Skeletal muscle satellite cell (primary cell): ENCODE measurements at regions not wholly inside any gene's neighbourhood (a gene's known extent, or its start where the extent isn't known, plus 50 kb on each side); places are given as distances from the start of the nearest gene placed in this dataset.

ENCODE experiments used
- H3K27me3 ChIP-seq: 2 replicates; pipeline ENCODE4 v1.7.0; 2013; ENCODE audit warnings: low read length; ENCODE audit not compliant: control insufficient read depth, insufficient read depth
- H3K36me3 ChIP-seq: 2 replicates; pipeline ENCODE4 v1.7.0; 2013; ENCODE audit warnings: mild to moderate bottlenecking, control low read depth, low read length; ENCODE audit not compliant: insufficient read depth
- H3K4me1 ChIP-seq: 2 replicates; pipeline ENCODE4 v1.7.0; 2013; ENCODE audit warnings: low read length; ENCODE audit not compliant: control insufficient read depth, insufficient read depth
- H3K4me2 ChIP-seq: 2 replicates; pipeline ENCODE4 v1.7.0; 2013; ENCODE audit warnings: mild to moderate bottlenecking, low read length
- H3K4me3 ChIP-seq: 2 replicates; pipeline ENCODE4 v1.7.0; 2013; ENCODE audit warnings: low read length
- H3K9ac ChIP-seq: 2 replicates; pipeline ENCODE4 v1.7.0; 2013; ENCODE audit warnings: mild to moderate bottlenecking, low read depth, low read length, moderate library complexity
- H3K9me3 ChIP-seq: replicated peaks from 2 replicates; pipeline ENCODE4 v1.7.0; 2013; ENCODE audit warnings: mild to moderate bottlenecking, control low read depth, low read length

DNA sequence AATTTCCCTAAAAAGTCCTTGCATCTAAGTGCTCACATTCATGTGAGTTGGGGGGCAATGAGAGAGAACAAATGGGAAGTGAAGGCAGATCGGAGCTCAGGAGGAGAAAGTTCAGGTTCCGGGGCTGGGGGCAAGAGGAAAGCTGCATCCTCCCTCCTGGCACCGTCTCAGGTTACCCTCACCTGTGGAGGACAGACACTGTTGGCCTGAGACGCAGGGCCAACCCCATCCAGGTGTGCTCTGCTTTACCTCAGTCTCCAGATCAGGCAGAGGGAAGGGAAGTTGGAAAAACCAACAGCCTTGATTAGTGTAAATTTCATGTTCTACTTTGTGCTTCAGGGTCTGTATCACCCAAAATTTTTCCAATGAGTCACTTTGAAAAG, 146.9 kb downstream of the TRIM29 start:
- H3K36me3 ChIP-seq: no peaks in the 10 kb centered on the region
- H3K27me3 ChIP-seq: peaks cover 26% of the 10 kb centered on the region
- no peak overlapping the region for H3K4me2 ChIP-seq
- H3K4me1 ChIP-seq: no peaks in the 10 kb centered on the region
- no peaks in the 10 kb centered on the region for H3K9me3 ChIP-seq
- no peak overlapping the region for H3K9ac ChIP-seq
- H3K4me3 ChIP-seq: no peak overlapping the region

DNA sequence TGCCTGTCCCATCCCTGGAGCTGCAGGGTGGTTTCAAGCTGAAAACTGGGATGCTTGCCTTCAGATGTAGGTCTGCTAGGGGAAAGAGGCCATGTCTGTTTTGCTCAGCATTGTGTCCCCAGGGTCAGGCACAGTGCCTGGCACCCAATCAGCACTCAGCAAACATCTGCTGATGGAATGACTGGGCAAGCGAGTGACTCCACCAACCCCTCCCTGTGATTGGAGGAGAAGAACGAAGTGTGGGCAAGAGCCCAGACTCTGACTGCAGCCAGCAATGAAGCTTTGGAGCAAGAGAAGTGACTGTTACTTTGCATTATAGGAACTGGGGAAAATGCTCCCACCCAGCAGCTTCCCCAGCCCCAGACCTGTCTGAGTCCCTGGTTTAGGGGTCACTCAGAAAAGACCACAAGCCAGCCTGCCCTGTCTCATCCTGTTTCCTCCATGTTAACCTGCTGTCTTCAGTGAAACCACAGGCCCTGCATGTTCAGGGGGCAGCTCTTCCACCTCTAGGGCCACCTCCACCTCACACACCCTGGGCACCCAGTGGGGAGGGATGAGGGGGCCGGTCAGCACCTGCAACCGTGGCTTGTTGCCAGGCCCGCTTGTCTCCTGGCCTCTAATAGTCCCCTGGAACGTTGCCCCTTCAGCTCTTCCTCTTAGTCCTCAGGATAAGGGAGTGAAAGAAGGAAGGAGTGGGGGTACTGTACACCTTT, 147.4 kb downstream of the TRIM29 start:
- H3K36me3 ChIP-seq: no peaks in the 10 kb centered on the region
- H3K4me2 ChIP-seq: no peak overlapping the region
- H3K27me3 ChIP-seq: peaks cover 29% of the 10 kb centered on the region
- H3K9ac ChIP-seq: no peak overlapping the region
- no peak overlapping the region for H3K4me3 ChIP-seq
- H3K9me3 ChIP-seq: no peaks in the 10 kb centered on the region
- H3K4me1 ChIP-seq: no peaks in the 10 kb centered on the region

DNA sequence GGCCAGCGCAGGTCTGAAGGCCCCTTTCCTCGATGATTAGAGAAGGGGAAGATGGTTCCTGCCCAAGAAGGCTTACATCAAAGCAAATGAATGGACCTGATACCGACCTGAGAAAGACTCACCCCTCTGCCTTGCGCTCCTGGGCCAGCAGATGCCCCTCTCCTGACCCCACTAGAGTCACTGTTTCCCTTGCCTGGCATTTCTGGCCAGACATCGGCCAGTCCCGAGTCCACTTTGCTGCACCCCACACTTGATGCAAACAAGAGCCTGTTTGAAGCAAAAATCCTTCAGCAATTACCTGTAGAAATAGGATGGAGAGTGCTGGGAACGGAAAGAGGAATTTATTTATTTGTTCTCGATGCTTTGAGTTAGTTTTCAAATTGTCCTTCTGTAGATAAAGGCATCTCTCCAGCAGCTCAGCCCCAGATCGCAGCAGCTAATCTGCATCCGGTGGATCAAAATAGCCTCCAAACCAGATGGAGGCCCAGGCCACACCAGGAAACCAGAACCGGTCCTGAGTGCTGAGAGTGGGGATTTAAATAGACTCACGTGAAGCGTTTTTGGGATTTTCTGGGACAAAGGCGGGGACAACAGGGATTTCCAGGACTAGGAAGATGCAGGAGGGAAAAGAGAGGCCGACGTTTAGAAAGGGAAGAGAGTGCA, 148.6 kb downstream of the TRIM29 start:
- Histone ChIP-seq H3K4me1 (no peaks in the 10 kb centered on the region), H3K27me3 (peaks cover 31% of the 10 kb centered on the region), H3K4me3 (no peak overlapping the region), H3K9me3 (no peaks in the 10 kb centered on the region), H3K4me2 (no peak overlapping the region), H3K9ac (no peak overlapping the region), H3K36me3 (no peaks in the 10 kb centered on the region)

DNA sequence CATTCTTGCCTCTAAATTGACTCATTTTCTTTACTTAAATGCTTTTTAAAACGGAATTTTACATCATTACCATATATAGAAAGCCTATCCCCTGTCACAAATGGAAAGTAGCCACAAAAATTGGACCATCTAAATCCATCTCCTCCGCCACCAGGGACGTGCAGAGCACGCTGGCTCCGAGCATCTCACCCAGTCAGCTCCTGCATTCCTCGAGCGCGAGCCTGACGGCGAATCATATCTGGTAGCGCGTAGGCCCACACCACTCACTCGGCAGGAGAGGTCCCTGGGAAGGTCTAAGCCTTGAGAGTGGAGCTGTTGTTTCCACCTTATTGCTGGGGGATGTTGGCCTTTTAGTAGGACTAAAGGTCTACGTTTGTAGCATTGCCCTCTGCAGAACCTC, 152.4 kb downstream of the TRIM29 start:
- Histone ChIP-seq H3K36me3 (no peaks in the 10 kb centered on the region), H3K4me2 (no peak overlapping the region), H3K4me3 (no peak overlapping the region), H3K4me1 (no peaks in the 10 kb centered on the region), H3K9ac (no peak overlapping the region), H3K9me3 (no peaks in the 10 kb centered on the region), H3K27me3 (peaks cover 36% of the 10 kb centered on the region)

DNA sequence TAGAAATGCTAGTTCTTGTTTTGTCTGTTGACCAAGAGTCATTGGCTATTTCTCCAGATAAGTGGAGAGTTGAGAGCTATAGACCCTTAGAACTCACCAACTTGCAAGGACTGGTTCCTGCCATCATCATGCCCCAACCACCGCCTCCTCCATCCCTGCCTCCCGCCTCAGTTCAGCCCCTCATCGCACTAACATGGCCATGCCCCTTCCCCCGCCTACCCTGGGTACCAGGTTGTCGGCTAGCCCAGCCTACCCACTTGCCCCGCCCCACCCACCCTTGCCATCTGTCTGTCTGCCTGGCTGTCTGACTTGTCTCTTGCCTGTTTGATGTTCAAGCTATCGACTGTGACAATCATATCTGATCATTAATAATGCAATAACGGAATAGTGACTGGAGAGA, 154.1 kb downstream of the TRIM29 start:
- Histone ChIP-seq H3K9ac (no peak overlapping the region), H3K9me3 (no peaks in the 10 kb centered on the region), H3K4me2 (no peak overlapping the region), H3K4me1 (no peaks in the 10 kb centered on the region), H3K27me3 (peaks cover 33% of the 10 kb centered on the region), H3K4me3 (no peak overlapping the region), H3K36me3 (no peaks in the 10 kb centered on the region)

DNA sequence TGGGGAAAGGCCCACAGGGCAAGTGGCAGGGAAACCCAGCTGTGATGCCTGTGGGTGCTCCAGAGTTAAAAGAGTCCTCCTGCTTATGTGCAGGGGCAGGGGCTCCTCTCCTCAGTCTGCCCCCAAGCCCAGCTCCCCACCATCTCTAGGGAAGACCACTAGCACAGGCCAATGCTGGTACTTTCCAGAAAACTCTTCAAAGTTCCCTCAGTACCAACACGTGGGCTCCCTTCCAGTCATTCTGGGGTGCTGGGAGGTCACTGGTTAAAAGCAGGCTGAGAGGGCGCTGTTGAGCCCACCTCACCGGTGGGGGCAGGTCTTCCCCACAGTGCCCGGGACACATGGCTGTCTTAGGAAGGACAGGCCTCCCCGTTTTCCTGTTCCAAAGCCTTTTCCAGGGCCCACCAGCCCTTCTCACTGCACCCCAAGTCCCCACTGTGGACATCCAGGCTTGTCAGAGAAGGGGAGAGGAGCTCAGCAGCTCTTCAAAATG, 154.6 kb downstream of the TRIM29 start:
- H3K36me3 ChIP-seq: no peaks in the 10 kb centered on the region
- H3K4me1 ChIP-seq: no peaks in the 10 kb centered on the region
- H3K4me2 ChIP-seq: no peak overlapping the region
- no peak overlapping the region for H3K4me3 ChIP-seq
- H3K9ac ChIP-seq: no peak overlapping the region
- peaks cover 29% of the 10 kb centered on the region for H3K27me3 ChIP-seq
- H3K9me3 ChIP-seq: no peaks in the 10 kb centered on the region

DNA sequence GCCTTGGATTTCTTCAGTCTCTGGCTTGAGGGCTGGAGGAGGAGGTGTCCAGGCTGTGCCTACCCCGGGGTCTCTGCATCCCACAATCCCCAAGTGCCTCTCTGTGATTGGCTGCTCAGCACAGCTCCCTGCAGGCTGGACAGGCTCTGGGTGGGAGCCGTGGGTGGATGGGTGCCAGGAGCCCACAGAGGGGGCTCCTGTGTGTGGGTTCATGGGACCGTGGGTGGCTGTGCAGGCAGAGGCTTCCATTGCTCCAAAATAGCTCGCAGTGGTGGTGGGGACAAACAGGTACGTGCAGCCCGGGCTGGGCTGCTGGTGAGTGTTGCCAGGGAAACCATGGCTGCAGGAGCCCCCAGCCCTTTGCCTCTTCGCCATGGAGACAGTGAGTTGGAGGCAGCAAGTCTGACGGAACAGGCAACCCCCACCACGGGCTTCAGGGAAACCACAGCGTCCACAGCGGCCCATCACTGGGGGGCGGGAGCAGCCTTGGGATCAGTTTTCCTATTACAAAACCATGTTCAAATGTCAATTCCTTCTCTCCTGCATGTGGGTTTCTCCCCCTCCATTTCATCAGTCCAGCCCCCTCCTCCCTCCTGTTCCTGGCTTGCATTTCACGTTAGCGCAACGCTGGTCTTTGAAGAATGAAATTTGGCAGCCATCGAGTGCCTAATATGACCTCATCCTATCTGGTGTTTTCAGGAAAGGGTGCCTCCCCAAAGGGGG, 155.2 kb downstream of the TRIM29 start:
- no peaks in the 10 kb centered on the region for H3K36me3 ChIP-seq
- no peak overlapping the region for H3K4me2 ChIP-seq
- H3K27me3 ChIP-seq: peaks cover 25% of the 10 kb centered on the region
- H3K4me3 ChIP-seq: no peak overlapping the region
- H3K9me3 ChIP-seq: no peaks in the 10 kb centered on the region
- no peaks in the 10 kb centered on the region for H3K4me1 ChIP-seq
- no peak overlapping the region for H3K9ac ChIP-seq

DNA sequence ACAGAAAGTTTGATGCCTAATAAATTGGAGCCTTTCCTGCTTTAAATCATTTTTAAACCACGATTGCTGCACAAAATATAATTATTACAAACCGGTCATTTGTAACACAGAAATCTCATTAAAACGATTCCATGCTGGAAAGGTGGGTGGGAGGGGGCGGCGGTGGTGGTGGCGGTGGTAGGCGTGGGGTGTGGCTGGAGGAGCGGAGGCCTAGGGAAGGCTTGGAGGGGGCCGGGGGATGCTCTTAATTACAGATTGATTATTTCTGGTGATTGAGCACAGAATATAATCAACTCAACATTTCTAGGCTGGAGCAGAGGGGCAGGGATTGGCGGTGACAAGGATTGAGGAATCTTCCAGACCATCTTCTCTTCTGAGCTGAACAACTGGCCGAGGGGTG, 157.5 kb downstream of the TRIM29 start:
- H3K36me3 ChIP-seq: no peaks in the 10 kb centered on the region
- H3K4me2 ChIP-seq: no peak overlapping the region
- no peak overlapping the region for H3K9ac ChIP-seq
- H3K9me3 ChIP-seq: no peaks in the 10 kb centered on the region
- no peak overlapping the region for H3K4me3 ChIP-seq
- H3K4me1 ChIP-seq: no peaks in the 10 kb centered on the region
- peaks cover 28% of the 10 kb centered on the region for H3K27me3 ChIP-seq

DNA sequence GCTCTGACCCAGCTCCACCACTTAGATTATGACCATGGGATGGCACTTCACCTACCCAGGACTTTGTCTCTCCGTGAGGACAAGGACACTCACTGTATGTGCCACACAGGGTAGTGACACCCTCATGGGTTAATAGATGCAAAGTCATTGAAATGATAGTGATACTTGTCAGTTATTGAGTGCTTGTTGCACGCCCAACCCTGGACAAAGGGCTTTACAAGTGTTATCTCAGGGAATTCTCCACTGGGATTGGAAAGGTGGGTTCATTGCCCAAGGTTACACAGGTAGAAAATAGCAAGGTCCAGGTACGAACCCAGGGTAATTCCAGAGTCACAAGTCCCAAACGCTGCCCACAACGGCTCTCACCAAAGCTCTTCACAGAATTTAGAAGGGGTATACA, 158.2 kb downstream of the TRIM29 start:
- Histone ChIP-seq H3K27me3 (peaks cover 29% of the 10 kb centered on the region), H3K9me3 (no peaks in the 10 kb centered on the region), H3K36me3 (no peaks in the 10 kb centered on the region), H3K4me1 (no peaks in the 10 kb centered on the region), H3K4me3 (no peak overlapping the region), H3K9ac (no peak overlapping the region), H3K4me2 (no peak overlapping the region)

DNA sequence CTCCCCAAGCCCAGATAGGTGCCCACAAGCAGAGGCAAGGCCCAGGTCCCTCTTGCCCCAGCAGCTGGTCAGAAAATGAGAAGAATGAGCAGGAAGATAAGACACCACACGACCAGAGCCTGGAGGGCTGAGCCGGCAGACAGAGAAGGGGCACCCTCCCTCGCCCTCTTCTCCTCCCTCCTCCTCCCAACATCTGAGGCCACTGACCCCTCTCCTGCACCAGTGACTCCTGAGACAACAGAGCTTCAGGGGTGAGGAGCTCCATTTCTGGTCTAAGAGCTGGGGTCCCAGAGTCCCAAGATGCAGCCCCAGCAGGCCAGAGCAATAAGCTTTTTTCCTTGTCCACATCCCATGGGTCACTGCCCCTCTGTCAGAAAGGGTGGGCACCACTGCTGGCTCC, 159.2 kb downstream of the TRIM29 start:
- Histone ChIP-seq H3K27me3 (peaks cover 28% of the 10 kb centered on the region), H3K4me1 (no peaks in the 10 kb centered on the region), H3K4me2 (no peak overlapping the region), H3K36me3 (no peaks in the 10 kb centered on the region), H3K9ac (no peak overlapping the region), H3K9me3 (no peaks in the 10 kb centered on the region), H3K4me3 (no peak overlapping the region)

DNA sequence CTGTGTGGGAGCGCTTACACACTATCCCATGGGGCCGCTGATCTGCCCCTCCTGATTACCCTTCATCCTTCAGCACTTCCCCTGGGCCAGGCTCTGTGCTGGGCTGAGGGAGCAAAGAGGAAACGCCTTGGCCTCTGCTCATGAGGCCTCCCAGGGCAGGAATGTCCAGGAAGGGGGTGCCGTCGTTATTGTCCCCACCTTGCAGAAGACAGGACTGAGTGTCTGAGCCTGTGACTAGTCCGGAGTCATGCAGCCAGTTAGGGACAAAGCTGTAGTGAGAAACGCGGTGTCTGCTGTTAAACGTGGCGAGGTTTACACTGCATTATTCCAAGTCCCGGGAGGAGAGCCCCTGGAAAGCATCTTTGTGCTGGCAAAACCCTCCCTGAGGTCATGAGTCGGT, 160.0 kb downstream of the TRIM29 start:
- Histone ChIP-seq H3K4me2 (no peak overlapping the region), H3K9ac (no peak overlapping the region), H3K4me3 (no peak overlapping the region), H3K9me3 (no peaks in the 10 kb centered on the region), H3K27me3 (peaks cover 27% of the 10 kb centered on the region), H3K4me1 (no peaks in the 10 kb centered on the region), H3K36me3 (no peaks in the 10 kb centered on the region)
